Suprapubic skin (tissue), 4 donors: ENCODE measurements at regions not wholly inside any gene's neighbourhood (a gene's known extent, or its start where the extent isn't known, plus 50 kb on each side); places are given as distances from the start of the nearest gene placed in this dataset.

Experiments
- DNase-seq, 2 donors: peaks; one replicate each; pipeline ENCODE4 v3.0.0-alpha.2; 2019; ENCODE audit warnings: low spot score in 2 of 2
- H3K27ac ChIP-seq: fragments of 200-600 bp; sonication (generic); one replicate; pipeline ENCODE4 v1.5.1; 2019
- H3K27me3 ChIP-seq: fragments of 200-600 bp; sonication (generic); one replicate; pipeline ENCODE4 v1.5.1; 2019
- H3K36me3 ChIP-seq: fragments of 200-600 bp; sonication (generic); one replicate; pipeline ENCODE4 v1.5.1; 2019
- H3K4me1 ChIP-seq: fragments of 200-600 bp; sonication (generic); one replicate; pipeline ENCODE4 v1.5.1; 2019
- H3K4me3 ChIP-seq: fragments of 200-600 bp; sonication (generic); one replicate; pipeline ENCODE4 v1.5.1; 2019; ENCODE audit warnings: mild to moderate bottlenecking
- H3K9me3 ChIP-seq: fragments of 200-600 bp; sonication (generic); one replicate; pipeline ENCODE4 v1.5.1; 2019
- EP300 ChIP-seq: sonication (generic); formaldehyde crosslinking; IDR thresholded peaks from one replicate; pipeline ENCODE4 v1.6.1; 2017; ENCODE audit warnings: antibody characterized with exemption
- POLR2A ChIP-seq, 2 donors: fragments of 450-650 bp; IDR thresholded peaks; one replicate each; pipeline ENCODE4 v1.6.1; 2017; ENCODE audit warnings: antibody characterized with exemption in 2 of 2, mild to moderate bottlenecking in 2 of 2, moderate library complexity in 2 of 2
- POLR2AphosphoS5 ChIP-seq, 3 donors: sonication (generic); formaldehyde crosslinking; IDR thresholded peaks; one replicate each; pipeline ENCODE4 v1.6.1; 2017; ENCODE audit warnings: antibody characterized with exemption in 3 of 3
- WGBS: methylation state at CpG from one replicate; pipeline ENCODE4 v1.1.5; 2018; 5-methylcytosine and 5-hydroxymethylcytosine counted together
- TF ChIP-seq, protein P1 (sequence below), 2 donors: fragments of 200-600 bp in 1 of 2; fragments of 450-650 bp in 1 of 2; sonication (generic) in 1 of 2; IDR thresholded peaks; one replicate each; pipeline ENCODE4 v1.5.1; 2016 to 2019; ENCODE audit warnings: antibody characterized with exemption in 2 of 2, mild to moderate bottlenecking in 1 of 2, moderate library complexity in 1 of 2

DNA sequence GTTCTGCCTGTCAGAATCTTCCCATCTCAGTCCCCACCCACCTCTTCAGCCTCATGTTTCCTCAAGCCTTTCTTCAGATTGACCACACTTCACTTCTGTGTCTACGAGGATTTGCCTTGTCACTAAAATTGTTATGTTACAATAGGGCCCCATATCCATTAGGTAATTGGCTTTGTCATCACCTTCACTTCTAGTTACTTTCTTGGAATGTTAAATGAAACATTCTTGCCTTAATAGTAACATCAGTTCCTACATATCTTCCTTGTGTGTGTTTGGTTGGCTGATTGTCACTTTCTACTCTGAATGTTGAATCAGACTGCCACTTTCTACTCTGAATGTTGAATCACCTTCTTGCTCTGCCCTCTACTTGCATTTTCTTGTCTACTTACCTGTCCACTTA lies 599.9 kb upstream of the NXPH2 start:
- TF ChIP-seq, protein P1, sequence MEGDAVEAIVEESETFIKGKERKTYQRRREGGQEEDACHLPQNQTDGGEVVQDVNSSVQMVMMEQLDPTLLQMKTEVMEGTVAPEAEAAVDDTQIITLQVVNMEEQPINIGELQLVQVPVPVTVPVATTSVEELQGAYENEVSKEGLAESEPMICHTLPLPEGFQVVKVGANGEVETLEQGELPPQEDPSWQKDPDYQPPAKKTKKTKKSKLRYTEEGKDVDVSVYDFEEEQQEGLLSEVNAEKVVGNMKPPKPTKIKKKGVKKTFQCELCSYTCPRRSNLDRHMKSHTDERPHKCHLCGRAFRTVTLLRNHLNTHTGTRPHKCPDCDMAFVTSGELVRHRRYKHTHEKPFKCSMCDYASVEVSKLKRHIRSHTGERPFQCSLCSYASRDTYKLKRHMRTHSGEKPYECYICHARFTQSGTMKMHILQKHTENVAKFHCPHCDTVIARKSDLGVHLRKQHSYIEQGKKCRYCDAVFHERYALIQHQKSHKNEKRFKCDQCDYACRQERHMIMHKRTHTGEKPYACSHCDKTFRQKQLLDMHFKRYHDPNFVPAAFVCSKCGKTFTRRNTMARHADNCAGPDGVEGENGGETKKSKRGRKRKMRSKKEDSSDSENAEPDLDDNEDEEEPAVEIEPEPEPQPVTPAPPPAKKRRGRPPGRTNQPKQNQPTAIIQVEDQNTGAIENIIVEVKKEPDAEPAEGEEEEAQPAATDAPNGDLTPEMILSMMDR (IDR thresholded peaks at IDR 0.05): no peak
- TF ChIP-seq POLR2A (IDR thresholded peaks at IDR 0.05) (no peak), POLR2AphosphoS5 (IDR thresholded peaks at IDR 0.05) (no peak), EP300 (no peak)
- no peaks in the 10 kb centered on the region for H3K36me3 ChIP-seq
- no peak for DNase-seq
- 81% methylated on average over 1 of the region's 1 CpG for WGBS
- H3K9me3 ChIP-seq: no peaks in the 10 kb centered on the region
- no peak overlapping the region for H3K27ac ChIP-seq
- no peak overlapping the region for H3K4me3 ChIP-seq
- H3K27me3 ChIP-seq: no peaks in the 10 kb centered on the region
- no peaks in the 10 kb centered on the region for H3K4me1 ChIP-seq

DNA sequence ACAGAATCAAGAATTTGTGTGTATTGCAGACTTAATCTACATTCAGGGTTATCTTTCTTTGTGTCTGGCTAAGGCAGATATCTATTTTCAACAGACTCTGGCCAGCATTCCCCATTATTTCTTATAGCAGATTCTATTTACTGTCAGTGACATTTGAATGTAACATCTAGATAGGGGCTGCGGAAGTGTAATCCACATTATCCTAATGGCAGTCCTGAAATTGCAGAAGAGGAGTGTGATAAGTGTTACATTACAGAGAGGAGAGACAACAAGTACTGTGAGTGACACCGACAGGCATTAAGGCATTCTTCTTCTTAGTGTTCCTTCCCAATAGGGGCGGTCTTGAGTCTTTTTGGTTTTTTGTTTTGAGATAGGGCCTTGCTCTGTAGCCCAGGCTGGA lies 598.2 kb upstream of the NXPH2 start:
- Histone ChIP-seq H3K9me3 (no peaks in the 10 kb centered on the region), H3K27me3 (no peaks in the 10 kb centered on the region), H3K27ac (no peak overlapping the region), H3K4me3 (no peak overlapping the region), H3K4me1 (no peaks in the 10 kb centered on the region), H3K36me3 (no peaks in the 10 kb centered on the region)
- WGBS: 89% methylated on average over 3 of the region's 3 CpGs
- no peak for DNase-seq
- no peak for TF ChIP-seq POLR2A (IDR thresholded peaks at IDR 0.05)
- TF ChIP-seq, protein P1 (IDR thresholded peaks at IDR 0.05): no peak
- TF ChIP-seq EP300: no peak
- no peak for TF ChIP-seq POLR2AphosphoS5 (IDR thresholded peaks at IDR 0.05)

DNA sequence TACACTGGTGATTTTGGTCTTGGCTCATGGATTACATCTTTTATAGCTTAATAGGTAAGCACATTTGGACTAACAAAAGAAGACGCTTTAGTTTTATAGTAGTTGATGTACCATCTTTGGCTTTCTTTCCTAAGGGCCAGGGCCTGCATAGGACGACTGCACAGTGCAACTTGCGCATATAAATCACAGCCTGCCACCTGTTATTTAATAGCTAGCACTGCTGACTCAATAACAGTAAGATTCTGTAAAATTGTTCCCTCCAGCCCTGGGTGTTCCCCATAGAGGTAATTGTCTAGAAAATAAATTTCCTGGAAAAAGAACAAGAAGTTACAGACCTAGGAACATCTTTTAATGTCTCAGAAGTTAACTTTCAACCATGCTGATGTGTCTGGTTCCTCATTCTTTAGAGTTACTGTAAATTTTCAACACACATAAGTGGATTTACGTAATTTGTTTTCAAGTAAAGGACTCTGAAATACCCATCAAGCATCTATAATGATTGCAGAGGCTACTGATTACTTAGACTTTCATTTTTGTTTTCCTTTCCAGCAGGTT lies 594.2 kb upstream of the NXPH2 start:
- Histone ChIP-seq H3K9me3 (no peaks in the 10 kb centered on the region), H3K27me3 (no peaks in the 10 kb centered on the region), H3K36me3 (no peaks in the 10 kb centered on the region), H3K4me1 (no peaks in the 10 kb centered on the region), H3K27ac (no peak overlapping the region), H3K4me3 (no peak overlapping the region)
- TF ChIP-seq POLR2AphosphoS5 (IDR thresholded peaks at IDR 0.05): no peak
- TF ChIP-seq EP300: no peak
- no peak for TF ChIP-seq POLR2A (IDR thresholded peaks at IDR 0.05)
- TF ChIP-seq, protein P1 (IDR thresholded peaks at IDR 0.05): no peak
- 58% methylated on average over 4 of the region's 4 CpGs for WGBS
- no peak for DNase-seq

DNA sequence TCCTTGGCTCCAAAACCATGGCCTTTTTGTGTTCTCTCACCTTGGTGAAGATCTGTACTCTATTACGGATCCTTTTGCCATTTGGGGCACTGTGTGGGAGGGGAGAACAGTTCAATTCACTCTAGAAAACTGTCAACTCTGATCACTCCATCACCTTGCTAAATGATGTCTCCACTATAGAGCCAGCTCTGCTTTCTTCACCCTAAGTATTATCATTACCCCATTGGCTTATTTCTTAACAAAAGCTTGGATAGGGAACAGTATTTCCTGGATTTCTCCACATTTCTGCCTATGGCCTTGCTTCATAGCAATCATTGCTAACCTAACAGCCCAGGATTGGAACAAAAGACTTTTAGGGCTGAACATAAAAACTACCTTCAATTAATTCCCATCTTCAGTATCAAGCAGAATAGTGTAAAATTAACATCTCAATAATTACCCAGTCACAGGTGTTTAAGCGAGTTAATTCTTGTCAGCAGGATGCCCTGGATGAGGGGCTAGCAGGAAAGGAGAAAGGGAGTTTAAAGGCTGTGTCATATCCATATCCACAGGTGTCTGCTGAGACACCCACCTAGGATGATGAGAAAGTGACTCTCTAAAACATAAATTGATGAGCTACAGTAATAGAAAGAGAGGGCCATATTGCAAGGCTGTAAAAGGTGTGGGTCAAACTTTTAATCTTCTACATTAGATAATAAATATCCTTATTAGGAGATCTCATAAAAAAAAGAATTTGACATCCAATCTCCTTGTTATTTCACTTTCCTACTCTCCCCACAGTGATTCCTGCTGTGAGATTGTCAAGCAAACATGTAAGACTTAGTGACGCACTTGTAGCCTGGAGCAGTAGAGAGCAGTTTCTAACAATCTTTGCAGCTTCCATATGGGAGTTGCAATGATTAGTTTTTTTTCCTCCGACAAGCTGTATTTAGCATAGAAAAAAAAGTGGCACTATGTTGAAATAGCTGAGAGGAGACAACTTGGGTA lies 589.5 kb upstream of the NXPH2 start:
- Histone ChIP-seq H3K27ac (no peak overlapping the region), H3K4me1 (no peaks in the 10 kb centered on the region), H3K27me3 (no peaks in the 10 kb centered on the region), H3K36me3 (no peaks in the 10 kb centered on the region), H3K4me3 (no peak overlapping the region), H3K9me3 (no peaks in the 10 kb centered on the region)
- 53% methylated on average over 4 of the region's 4 CpGs for WGBS
- TF ChIP-seq EP300: no peak
- TF ChIP-seq, protein P1 (IDR thresholded peaks at IDR 0.05): no peak
- DNase-seq: no peak

DNA sequence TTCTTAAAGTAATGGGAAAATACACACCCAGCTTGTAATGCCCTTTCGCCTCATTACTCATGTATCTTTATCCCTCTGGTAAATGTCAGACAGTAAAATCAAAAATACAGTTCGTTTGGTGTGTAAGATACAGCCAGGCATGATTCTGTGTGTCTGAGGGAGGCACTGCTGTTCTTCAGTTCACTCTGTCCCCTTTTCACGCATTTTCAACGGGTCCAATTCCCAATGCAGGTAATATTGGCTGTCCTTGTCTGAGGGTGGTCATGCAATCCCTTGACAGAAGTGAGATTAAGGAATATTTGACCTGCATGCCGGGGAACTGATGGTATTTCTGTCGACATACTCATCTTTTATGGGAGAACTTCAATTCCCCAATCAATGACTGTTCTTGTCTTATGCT lies 587.2 kb upstream of the NXPH2 start:
- Histone ChIP-seq H3K27me3 (no peaks in the 10 kb centered on the region), H3K27ac (no peak overlapping the region), H3K4me1 (no peaks in the 10 kb centered on the region), H3K36me3 (no peaks in the 10 kb centered on the region), H3K9me3 (no peaks in the 10 kb centered on the region), H3K4me3 (no peak overlapping the region)
- no peak for DNase-seq
- WGBS: 66% methylated on average over 6 of the region's 6 CpGs
- TF ChIP-seq, protein P1 (IDR thresholded peaks at IDR 0.05): no peak
- TF ChIP-seq POLR2AphosphoS5 (IDR thresholded peaks at IDR 0.05) (no peak), POLR2A (IDR thresholded peaks at IDR 0.05) (no peak), EP300 (no peak)
